GM23338 (cell line): ENCODE measurements at regions not wholly inside any gene's neighbourhood (a gene's known extent, or its start where the extent isn't known, plus 50 kb on each side); places are given as distances from the start of the nearest gene placed in this dataset.

ENCODE experiments used
- ATAC-seq: fragments of 200-7000 bp; cut with Tn5 transposase; 3 replicates; pipeline ENCODE4 v1.9.1; 2020
- DNase-seq: peaks from one replicate; pipeline ENCODE4 v3.0.0-alpha.2; 2015; ENCODE audit warnings: low spot score
- H2AFZ ChIP-seq: fragments of 200-600 bp; sonication (generic); 2 replicates; pipeline ENCODE4 v1.8.0; 2016; ENCODE audit warnings: antibody characterized with exemption, mild to moderate bottlenecking, moderate library complexity
- H3F3A ChIP-seq: fragments of 200-600 bp; sonication (generic); replicated peaks from 2 replicates; pipeline ENCODE4 v1.8.0; 2017; ENCODE audit warnings: antibody characterized with exemption, mixed run types, low read depth
- H3K27ac ChIP-seq: fragments of 200-600 bp; sonication (generic); 2 replicates; pipeline ENCODE4 v1.6.1; 2016; ENCODE audit warnings: low read depth
- H3K27me3 ChIP-seq: fragments of 200-600 bp; sonication (generic); 2 replicates; pipeline ENCODE4 v1.8.0; 2016; ENCODE audit warnings: mild to moderate bottlenecking, mixed run types, moderate library complexity; ENCODE audit not compliant: insufficient read depth
- H3K36me3 ChIP-seq: fragments of 200-600 bp; sonication (generic); 2 replicates; pipeline ENCODE4 v1.8.0; 2016; ENCODE audit warnings: mild to moderate bottlenecking; ENCODE audit not compliant: insufficient read depth
- H3K4me1 ChIP-seq: fragments of 200-600 bp; sonication (generic); 2 replicates; pipeline ENCODE4 v1.8.0; 2016; ENCODE audit warnings: mild to moderate bottlenecking, moderate library complexity; ENCODE audit not compliant: insufficient read depth
- H3K4me2 ChIP-seq: fragments of 200-600 bp; sonication (generic); 2 replicates; pipeline ENCODE4 v1.7.1; 2017; ENCODE audit warnings: mixed run types
- H3K4me3 ChIP-seq: fragments of 200-600 bp; sonication (generic); 2 replicates; pipeline ENCODE4 v1.6.1; 2016; ENCODE audit warnings: mixed run types
- H3K79me2 ChIP-seq: fragments of 200-600 bp; sonication (generic); replicated peaks from 2 replicates; pipeline ENCODE4 v1.8.0; 2017; ENCODE audit warnings: mild to moderate bottlenecking; ENCODE audit not compliant: insufficient read depth
- H3K9me2 ChIP-seq: fragments of 200-600 bp; sonication (generic); 2 replicates; pipeline ENCODE4 v1.8.0; 2017; ENCODE audit not compliant: insufficient read depth
- H4K20me1 ChIP-seq: fragments of 200-600 bp; sonication (generic); replicated peaks from 2 replicates; pipeline ENCODE4 v1.8.0; 2017; ENCODE audit warnings: mild to moderate bottlenecking; ENCODE audit not compliant: insufficient read depth
- H3K27ac Mint-ChIP-seq: 2 replicates; pipeline ENCODE4 v1.8.0; 2020; ENCODE audit warnings: inconsistent platforms, mild to moderate bottlenecking, moderate library complexity, mixed read lengths
- H3K27me3 Mint-ChIP-seq: 3 replicates; pipeline ENCODE4 v1.8.0; 2022; ENCODE audit warnings: low read depth, mild to moderate bottlenecking, moderate library complexity, mixed read lengths, inconsistent platforms; ENCODE audit not compliant: insufficient read depth, poor library complexity
- H3K36me3 Mint-ChIP-seq: 3 replicates; pipeline ENCODE4 v1.8.0; 2021; ENCODE audit warnings: low read depth, mild to moderate bottlenecking, inconsistent platforms, moderate library complexity, mixed read lengths
- H3K4me1 Mint-ChIP-seq: 3 replicates; pipeline ENCODE4 v1.8.0; 2020; ENCODE audit warnings: mild to moderate bottlenecking, inconsistent platforms, mixed read lengths
- H3K4me3 Mint-ChIP-seq: 3 replicates; pipeline ENCODE4 v1.8.0; 2021; ENCODE audit warnings: moderate library complexity, mild to moderate bottlenecking, inconsistent platforms, mixed read lengths
- H3K9me3 Mint-ChIP-seq: 3 replicates; pipeline ENCODE4 v1.8.0; 2020; ENCODE audit warnings: moderate library complexity, mild to moderate bottlenecking, inconsistent platforms, mixed read lengths
- CTCF ChIP-seq, 2 experiments: fragments of 200-600 bp in 1 of 2; sonication (generic) in 1 of 2; conservative IDR thresholded peaks; 2 replicates each; pipeline versions ENCODE4 v1.5.1 to v1.6.1; 2016 to 2017; ENCODE audit warnings: antibody characterized with exemption in 2 of 2, low read depth in 2 of 2, mild to moderate bottlenecking in 2 of 2, moderate library complexity in 1 of 2
- ETS1 ChIP-seq: IDR thresholded peaks from 2 replicates; pipeline ENCODE4 v1.6.1; 2016; ENCODE audit warnings: antibody characterized with exemption
- EZH2 ChIP-seq: fragments of 200-600 bp; sonication (generic); IDR thresholded peaks from one replicate; pipeline ENCODE4 v1.8.0; 2017; ENCODE audit warnings: antibody characterized with exemption, mild to moderate bottlenecking, low read depth; ENCODE audit not compliant: unreplicated experiment
- JUNB ChIP-seq: IDR thresholded peaks from one replicate; pipeline ENCODE4 v1.6.1; 2016; ENCODE audit warnings: antibody characterized with exemption; ENCODE audit not compliant: unreplicated experiment
- NANOG ChIP-seq: IDR thresholded peaks from 2 replicates; pipeline ENCODE4 v1.6.1; 2016; ENCODE audit warnings: antibody characterized with exemption, borderline replicate concordance
- POLR2AphosphoS5 ChIP-seq: IDR thresholded peaks from 2 replicates; pipeline ENCODE4 v1.6.1; 2016; ENCODE audit warnings: antibody characterized with exemption, low read depth
- REST ChIP-seq: IDR thresholded peaks from one replicate; pipeline ENCODE4 v1.6.1; 2018; ENCODE audit warnings: antibody characterized with exemption; ENCODE audit not compliant: unreplicated experiment
- STAT1 ChIP-seq: IDR thresholded peaks from one replicate; pipeline ENCODE4 v1.6.1; 2016; ENCODE audit warnings: antibody characterized with exemption; ENCODE audit not compliant: unreplicated experiment
- ZNF114 ChIP-seq: fragments of 250-450 bp; sonication (Bioruptor Pico); IDR thresholded peaks from 2 replicates; pipeline ENCODE4 v1.5.0; 2020; ENCODE audit warnings: mild to moderate bottlenecking, moderate library complexity
- ZNF462 ChIP-seq: fragments of 250-450 bp; sonication (Bioruptor Pico); IDR thresholded peaks from 2 replicates; pipeline ENCODE4 v1.5.0; 2020; ENCODE audit warnings: mild to moderate bottlenecking, moderate library complexity

- no peak for TF ChIP-seq REST
These were observed 233.4 kb downstream of the B3GLCT start (continued) for GRCh38 chr13:31433207-31433606.

- H3K27ac Mint-ChIP-seq: no peak overlapping the region
- ATAC-seq: no peak
- TF ChIP-seq JUNB: no peak
- no peak for TF ChIP-seq EZH2
- TF ChIP-seq ZNF462 (CRISPR knock-in tag): no peak
- no peak for TF ChIP-seq ZNF114 (CRISPR knock-in tag)
- no peak for TF ChIP-seq ETS1
- TF ChIP-seq POLR2AphosphoS5: no peak
- no peak for TF ChIP-seq STAT1
- no peak for TF ChIP-seq NANOG
- TF ChIP-seq CTCF (conservative IDR thresholded peaks at IDR 0.05; ENCODE audit: low read depth in 2 of 2): no peak
These were observed 234.0 kb downstream of the B3GLCT start for GRCh38 chr13:31433746-31434145.

More at GRCh38 chr13:31433746-31434145, 234.0 kb downstream of the B3GLCT start:
- Mint-ChIP-seq H3K4me1 (no peaks in the 10 kb centered on the region), H3K27me3 (no peaks in the 10 kb centered on the region), H3K9me3 (no peaks in the 10 kb centered on the region), H3K36me3 (no peaks in the 10 kb centered on the region), H3K4me3 (no peak overlapping the region)
- H3K4me3 ChIP-seq: no peak overlapping the region
- no peaks in the 10 kb centered on the region for H3K27me3 ChIP-seq
- H4K20me1 ChIP-seq: no peaks in the 10 kb centered on the region
- no peak for DNase-seq
- no peaks in the 10 kb centered on the region for H3K36me3 ChIP-seq
- H3K4me2 ChIP-seq: no peak overlapping the region
- H3F3A ChIP-seq: no peaks in the 10 kb centered on the region
- no peaks in the 10 kb centered on the region for H3K79me2 ChIP-seq
- H2AFZ ChIP-seq: no peak overlapping the region
- no peaks in the 10 kb centered on the region for H3K4me1 ChIP-seq
- no peaks in the 10 kb centered on the region for H3K9me2 ChIP-seq
- no peak overlapping the region for H3K27ac ChIP-seq
